ENCODE measurements at regions not wholly inside any gene's neighbourhood (a gene's known extent, or its start where the extent isn't known, plus 50 kb on each side); places are given as distances from the start of the nearest gene placed in this dataset.

DNA sequence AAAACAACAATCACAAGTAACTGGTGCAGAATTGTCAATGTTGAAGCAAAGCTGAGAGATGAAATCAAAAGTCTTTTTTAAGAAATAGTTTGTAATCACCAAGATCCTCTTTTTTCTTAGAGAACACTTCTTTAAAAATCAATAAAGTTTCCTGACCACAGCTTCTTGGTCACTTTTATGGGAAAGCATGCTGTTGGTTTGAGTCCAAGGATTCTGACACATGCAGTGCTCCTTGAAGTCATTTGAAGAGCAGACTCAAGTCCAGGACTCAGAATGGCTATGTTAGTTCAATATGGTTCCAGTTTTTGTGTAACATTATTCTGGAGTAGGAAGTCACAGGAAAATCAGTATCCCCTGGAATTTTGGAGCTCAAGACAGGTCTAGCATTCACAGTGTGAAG is 480.6 kb downstream of the NR2F1-AS1 start:
- H3K36me3 Mint-ChIP-seq (ENCODE audit: insufficient read depth, unreplicated experiment) = no peaks in the 10 kb centered on the region
- CTCF ChIA-PET = interaction anchor here (0.6 to 1.6 kb wide), 3 partner anchors 21 to 623 kb away, joined by 3 read pairs; partner anchors contain the start of gene NR2F1
- DNase-seq = no peak
- H3K4me3 Mint-ChIP-seq (ENCODE audit: low read depth, unreplicated experiment) = no peak overlapping the region
- peaks cover 23% of the 10 kb centered on the region for H3K4me1 Mint-ChIP-seq (ENCODE audit: low read depth, unreplicated experiment)
- BruUV-seq (replicated peaks) = no TSS peak
- no peak overlapping the region for H3K27ac Mint-ChIP-seq (ENCODE audit: unreplicated experiment)
- peaks cover 13% of the 10 kb centered on the region for H3K9me3 Mint-ChIP-seq (ENCODE audit: low read depth, unreplicated experiment)
- TF ChIP-seq, protein P1, sequence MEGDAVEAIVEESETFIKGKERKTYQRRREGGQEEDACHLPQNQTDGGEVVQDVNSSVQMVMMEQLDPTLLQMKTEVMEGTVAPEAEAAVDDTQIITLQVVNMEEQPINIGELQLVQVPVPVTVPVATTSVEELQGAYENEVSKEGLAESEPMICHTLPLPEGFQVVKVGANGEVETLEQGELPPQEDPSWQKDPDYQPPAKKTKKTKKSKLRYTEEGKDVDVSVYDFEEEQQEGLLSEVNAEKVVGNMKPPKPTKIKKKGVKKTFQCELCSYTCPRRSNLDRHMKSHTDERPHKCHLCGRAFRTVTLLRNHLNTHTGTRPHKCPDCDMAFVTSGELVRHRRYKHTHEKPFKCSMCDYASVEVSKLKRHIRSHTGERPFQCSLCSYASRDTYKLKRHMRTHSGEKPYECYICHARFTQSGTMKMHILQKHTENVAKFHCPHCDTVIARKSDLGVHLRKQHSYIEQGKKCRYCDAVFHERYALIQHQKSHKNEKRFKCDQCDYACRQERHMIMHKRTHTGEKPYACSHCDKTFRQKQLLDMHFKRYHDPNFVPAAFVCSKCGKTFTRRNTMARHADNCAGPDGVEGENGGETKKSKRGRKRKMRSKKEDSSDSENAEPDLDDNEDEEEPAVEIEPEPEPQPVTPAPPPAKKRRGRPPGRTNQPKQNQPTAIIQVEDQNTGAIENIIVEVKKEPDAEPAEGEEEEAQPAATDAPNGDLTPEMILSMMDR (IDR thresholded peaks at IDR 0.05; ENCODE audit: unreplicated experiment) = no peak
- H3K27me3 Mint-ChIP-seq (ENCODE audit: unreplicated experiment) = no peaks in the 10 kb centered on the region
- intact Hi-C loops (cut with micrococcal nuclease; ENCODE audit: unreplicated experiment) = no loop called here

DNA sequence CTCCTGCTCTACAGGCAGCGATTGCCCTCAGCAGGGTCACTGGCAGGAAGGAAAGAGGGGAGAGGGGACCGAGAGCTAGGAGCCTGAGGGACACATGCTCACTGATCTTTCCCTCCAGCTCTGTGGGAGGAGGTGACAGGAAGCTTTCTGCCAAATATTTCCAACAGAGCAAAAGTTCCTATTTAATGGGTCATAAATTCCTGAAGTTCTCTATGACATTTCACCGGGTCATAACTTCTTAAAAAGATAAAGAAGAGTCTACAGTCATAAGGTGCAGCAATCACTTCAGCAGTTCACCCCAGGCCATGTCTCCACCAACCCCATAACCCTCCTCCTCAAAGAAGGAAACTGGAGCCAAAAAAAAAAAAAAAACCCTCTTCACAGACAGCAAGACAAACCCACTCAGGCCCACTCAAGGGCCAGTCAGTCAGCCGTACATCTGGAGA is 481.1 kb downstream of the NR2F1-AS1 start:
- no peak for DNase-seq
- TF ChIP-seq, protein P1 (IDR thresholded peaks at IDR 0.05; ENCODE audit: unreplicated experiment) = no peak
- H3K4me3 Mint-ChIP-seq (ENCODE audit: low read depth, unreplicated experiment) = no peak overlapping the region
- CTCF ChIA-PET = interaction anchor here (0.7 to 1.6 kb wide), 2 partner anchors 21 to 623 kb away, joined by 3 read pairs; no protein-coding TSS in a partner anchor
- H3K36me3 Mint-ChIP-seq (ENCODE audit: insufficient read depth, unreplicated experiment) = no peaks in the 10 kb centered on the region
- H3K27me3 Mint-ChIP-seq (ENCODE audit: unreplicated experiment) = no peaks in the 10 kb centered on the region
- H3K27ac Mint-ChIP-seq (ENCODE audit: unreplicated experiment) = no peak overlapping the region
- peaks cover 13% of the 10 kb centered on the region for H3K9me3 Mint-ChIP-seq (ENCODE audit: low read depth, unreplicated experiment)
- H3K4me1 Mint-ChIP-seq (ENCODE audit: low read depth, unreplicated experiment) = peaks cover 23% of the 10 kb centered on the region
- no TSS peak for BruUV-seq (replicated peaks)
- intact Hi-C loops (cut with micrococcal nuclease; ENCODE audit: unreplicated experiment) = no loop called here

DNA sequence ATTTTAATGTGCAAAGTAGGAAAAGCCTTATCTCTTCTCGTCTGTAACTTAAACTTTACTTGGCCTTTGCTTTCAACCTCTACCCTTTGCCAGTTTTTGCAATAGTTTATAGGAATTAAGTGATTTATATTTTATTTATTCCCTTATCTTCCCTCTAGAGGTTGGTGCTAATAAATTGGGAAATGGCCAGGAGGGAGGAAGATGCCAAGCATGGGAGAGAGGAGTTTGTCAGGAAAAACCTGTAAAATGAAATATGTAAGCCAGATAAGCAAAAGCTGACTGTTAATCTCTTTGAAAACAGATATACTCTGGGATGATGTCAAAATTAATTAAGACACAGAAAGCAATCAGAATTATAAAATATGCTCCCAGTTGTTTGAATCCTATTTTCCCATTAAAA is 484.5 kb downstream of the NR2F1-AS1 start:
- TF ChIP-seq, protein P1 (IDR thresholded peaks at IDR 0.05; ENCODE audit: unreplicated experiment) = no peak
- H3K4me1 Mint-ChIP-seq (ENCODE audit: low read depth, unreplicated experiment) = peaks cover 36% of the 10 kb centered on the region
- H3K36me3 Mint-ChIP-seq (ENCODE audit: insufficient read depth, unreplicated experiment) = no peaks in the 10 kb centered on the region
- BruUV-seq (replicated peaks) = no TSS peak
- intact Hi-C loops (cut with micrococcal nuclease; ENCODE audit: unreplicated experiment) = no loop called here
- no peak for DNase-seq
- no peak overlapping the region for H3K4me3 Mint-ChIP-seq (ENCODE audit: low read depth, unreplicated experiment)
- no peaks in the 10 kb centered on the region for H3K27me3 Mint-ChIP-seq (ENCODE audit: unreplicated experiment)
- no peak overlapping the region for H3K27ac Mint-ChIP-seq (ENCODE audit: unreplicated experiment)
- CTCF ChIA-PET = no interaction called here
- H3K9me3 Mint-ChIP-seq (ENCODE audit: low read depth, unreplicated experiment) = peaks cover 9% of the 10 kb centered on the region

DNA sequence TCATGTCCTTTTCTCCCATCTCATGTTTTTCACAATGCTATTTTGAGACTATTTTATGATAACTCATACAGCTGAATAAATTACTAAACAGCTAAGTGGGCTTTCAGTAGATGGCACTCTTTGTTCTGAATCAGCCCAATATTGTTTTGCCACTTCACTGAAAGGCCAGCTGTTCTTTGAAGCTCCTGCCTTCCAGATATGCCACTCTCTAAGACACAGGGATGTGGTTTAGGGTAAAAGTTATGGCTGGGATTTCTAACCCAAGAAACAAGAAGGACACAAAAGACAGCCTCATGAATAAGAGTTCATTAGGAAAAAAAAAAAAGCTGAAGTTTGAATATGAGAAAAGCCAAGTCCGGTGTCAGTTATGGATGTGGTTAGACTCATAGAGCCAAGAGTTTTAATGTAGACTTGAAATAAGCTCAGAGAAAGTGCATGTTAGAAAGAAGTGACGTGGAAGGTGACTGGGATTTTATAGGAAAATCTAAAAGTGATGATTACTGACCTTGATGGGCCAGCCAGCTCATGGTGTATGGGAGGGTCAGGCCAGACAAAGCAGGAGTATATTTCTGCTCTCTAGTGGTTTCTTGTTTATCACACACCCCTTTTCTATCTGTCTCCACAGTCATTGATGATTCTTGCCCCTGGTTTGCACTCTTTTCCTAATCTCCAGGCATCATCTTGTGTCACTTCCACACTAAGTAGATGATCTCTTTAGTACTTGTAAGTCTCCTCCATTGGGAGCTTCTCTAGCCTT is 488.5 kb downstream of the NR2F1-AS1 start:
- intact Hi-C loops (cut with micrococcal nuclease; ENCODE audit: unreplicated experiment) = loop anchor here (2.0 to 5.0 kb wide), 2 partner anchors 158 to 490 kb away; partner anchors contain the start of genes NR2F1 and NR2F1-AS1
- no peak for DNase-seq
- Mint-ChIP-seq H3K27me3 (ENCODE audit: unreplicated experiment) (no peaks in the 10 kb centered on the region), H3K4me1 (ENCODE audit: low read depth, unreplicated experiment) (peaks cover 12% of the 10 kb centered on the region), H3K36me3 (ENCODE audit: insufficient read depth, unreplicated experiment) (no peaks in the 10 kb centered on the region), H3K4me3 (ENCODE audit: low read depth, unreplicated experiment) (no peak overlapping the region), H3K27ac (ENCODE audit: unreplicated experiment) (no peak overlapping the region), H3K9me3 (ENCODE audit: low read depth, unreplicated experiment) (peaks cover 4% of the 10 kb centered on the region)
- BruUV-seq (replicated peaks) = no TSS peak
- CTCF ChIA-PET = interaction anchor here (0.7 to 1.2 kb wide), 6 partner anchors 43 to 1757 kb away, joined by 3 to 10 read pairs (median 4); partner anchors contain the start of gene NR2F1-AS1
- TF ChIP-seq, protein P1 (IDR thresholded peaks at IDR 0.05; ENCODE audit: unreplicated experiment) = no peak
